GM21447 (cell line): ENCODE measurements at regions not wholly inside any gene's neighbourhood (a gene's known extent, or its start where the extent isn't known, plus 50 kb on each side); places are given as distances from the start of the nearest gene placed in this dataset.

Source experiments
- ATAC-seq: cut with Tn5 transposase; IDR thresholded peaks from one replicate; pipeline ENCODE4 v1.9.1; 2021; ENCODE audit not compliant: unreplicated experiment

DNA sequence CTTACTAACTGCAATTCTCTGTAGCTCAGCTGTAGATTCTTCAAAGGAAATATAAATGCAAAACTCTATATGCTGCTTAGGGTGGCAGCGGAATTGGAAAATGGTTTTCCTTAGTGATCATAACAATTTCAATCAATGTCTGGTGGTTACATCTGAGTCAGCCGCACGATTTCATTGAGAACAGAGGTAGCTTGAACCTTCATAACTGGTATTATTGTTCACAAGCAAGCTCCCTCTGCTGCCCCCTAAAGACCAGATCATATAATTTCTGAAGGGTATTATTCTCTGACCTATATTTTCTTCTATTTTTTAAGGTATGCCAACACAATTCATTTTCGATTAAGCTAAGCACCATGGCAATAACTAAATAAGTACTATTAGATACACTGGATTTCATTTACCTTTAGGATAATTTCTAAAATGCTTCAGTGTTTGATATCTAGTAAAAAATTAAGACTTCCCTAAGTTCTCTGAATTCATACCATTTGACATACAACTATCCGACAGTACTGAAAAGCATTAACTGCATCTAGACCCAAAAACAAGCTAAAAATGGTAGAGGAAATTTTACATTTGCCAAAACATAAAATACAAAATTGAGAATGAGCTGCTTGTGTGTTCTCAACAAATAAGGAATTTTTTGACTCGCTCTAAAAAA is 181.1 kb upstream of the SPEF2 start:
- no peak for ATAC-seq

- ATAC-seq: no peak
These were observed 187.1 kb upstream of the SPEF2 start for GRCh38 chr5:35430381-35431162.

DNA sequence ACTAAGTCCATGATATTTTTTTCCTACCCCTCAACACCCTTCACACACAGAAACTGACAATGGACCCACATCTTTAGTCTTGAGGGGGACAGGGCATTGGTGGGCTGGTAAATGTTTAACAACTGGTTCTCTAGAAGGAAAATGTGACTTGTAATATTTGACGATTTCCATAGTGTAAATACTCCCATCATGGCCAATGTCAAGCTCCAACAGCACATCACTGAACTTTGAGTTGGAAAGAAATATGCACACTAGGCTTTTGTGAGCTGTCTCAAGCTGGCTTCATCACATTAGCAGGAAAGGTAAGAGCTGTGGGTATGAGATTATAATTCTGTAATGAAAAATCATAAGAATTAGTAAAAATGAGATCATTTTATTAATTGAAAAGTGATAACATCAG is 189.9 kb upstream of the PRLR start:
- no peak for ATAC-seq

GRCh38 chr5:35417040-35417439 is 186.8 kb upstream of the PRLR start:
- no peak for ATAC-seq

- ATAC-seq: no peak
These were observed 186.1 kb upstream of the PRLR start for GRCh38 chr5:35416217-35416988.

DNA sequence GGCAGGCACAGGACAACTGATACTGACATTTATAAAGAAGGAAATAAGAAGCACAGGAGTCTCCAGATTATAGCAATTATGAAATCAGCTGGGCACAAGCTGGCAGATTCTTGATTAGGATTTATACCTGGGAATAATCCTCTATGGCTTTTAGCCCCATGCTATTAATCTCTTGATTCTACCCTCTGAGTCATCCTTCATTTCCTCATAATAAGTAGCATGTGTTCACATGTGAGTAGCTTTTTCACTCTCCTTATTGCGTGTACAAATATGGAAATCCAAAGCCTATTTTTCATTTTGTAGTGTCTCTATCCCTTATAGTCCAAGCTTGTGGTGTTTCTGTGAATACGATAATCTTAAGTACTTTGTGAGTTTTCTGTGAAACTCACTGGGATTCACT is 185.0 kb upstream of the PRLR start:
- no peak for ATAC-seq

- no peak for ATAC-seq
These were observed 179.1 kb upstream of the PRLR start for GRCh38 chr5:35409361-35409760.

- ATAC-seq: no peak
These were observed 177.9 kb upstream of the PRLR start for GRCh38 chr5:35408146-35408545.

- no peak for ATAC-seq
These were observed 177.4 kb upstream of the PRLR start for GRCh38 chr5:35407697-35408096.

DNA sequence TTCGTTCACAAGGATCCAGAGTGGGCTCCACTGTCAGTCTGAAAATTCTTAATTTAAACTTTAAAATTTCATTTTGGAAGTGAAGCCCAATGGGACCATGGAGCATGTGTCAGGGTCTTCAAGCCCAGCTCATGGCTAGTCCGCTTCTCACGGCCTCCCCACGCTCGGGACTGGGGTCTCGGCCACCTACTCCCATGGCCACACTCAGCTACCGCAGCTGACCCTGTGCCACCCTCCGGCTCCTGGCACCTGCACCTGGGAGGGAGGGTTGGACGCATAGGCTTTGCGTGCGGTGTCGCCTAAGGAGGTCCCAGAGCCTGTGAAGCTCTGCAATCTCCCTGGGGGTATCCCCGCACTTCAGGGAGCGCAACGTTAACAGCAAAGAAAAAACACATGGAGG is 175.7 kb upstream of the PRLR start:
- ATAC-seq: no peak

DNA sequence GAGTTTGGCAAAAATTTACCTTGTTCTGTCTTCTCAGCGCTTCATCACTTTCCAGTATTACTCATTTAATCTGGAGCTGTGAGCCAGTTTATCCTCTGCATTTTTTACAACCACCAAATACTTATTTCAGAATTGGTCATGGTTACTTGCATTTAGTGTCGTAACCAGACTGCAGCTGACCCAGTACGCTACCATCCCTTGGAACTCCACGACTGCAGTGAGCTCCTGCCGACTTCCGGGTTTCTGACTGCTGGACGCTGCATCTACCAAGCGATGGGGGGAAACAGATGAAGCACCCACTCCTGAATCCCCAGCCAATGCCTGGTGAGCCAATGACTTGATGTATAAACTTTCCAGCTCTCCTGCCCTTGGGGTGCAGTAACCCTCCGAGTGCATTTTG is 174.4 kb upstream of the PRLR start:
- no peak for ATAC-seq

GRCh38 chr5:35393901-35394300 is 163.6 kb upstream of the PRLR start:
- ATAC-seq: no peak

- ATAC-seq: no peak
These were observed 154.4 kb upstream of the PRLR start for GRCh38 chr5:35384658-35385057.

DNA sequence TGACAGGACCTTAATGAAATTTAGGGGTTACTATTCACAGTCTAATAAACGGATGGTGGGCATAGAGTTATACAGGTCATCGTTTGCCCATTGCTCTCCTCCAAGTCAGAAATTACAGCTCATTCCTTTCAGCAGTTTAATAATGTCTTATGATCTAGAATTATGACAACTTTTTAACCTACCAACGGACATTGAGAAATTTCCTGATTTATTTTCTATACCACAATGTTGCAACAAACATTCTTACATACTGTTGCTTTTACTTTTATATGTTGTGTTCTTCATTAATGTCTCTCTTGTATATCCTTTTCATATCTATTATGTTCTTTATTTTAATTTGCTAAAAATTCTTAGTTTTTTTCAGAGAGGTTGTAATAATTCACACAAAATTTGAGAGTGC is 152.8 kb upstream of the PRLR start:
- ATAC-seq: no peak

DNA sequence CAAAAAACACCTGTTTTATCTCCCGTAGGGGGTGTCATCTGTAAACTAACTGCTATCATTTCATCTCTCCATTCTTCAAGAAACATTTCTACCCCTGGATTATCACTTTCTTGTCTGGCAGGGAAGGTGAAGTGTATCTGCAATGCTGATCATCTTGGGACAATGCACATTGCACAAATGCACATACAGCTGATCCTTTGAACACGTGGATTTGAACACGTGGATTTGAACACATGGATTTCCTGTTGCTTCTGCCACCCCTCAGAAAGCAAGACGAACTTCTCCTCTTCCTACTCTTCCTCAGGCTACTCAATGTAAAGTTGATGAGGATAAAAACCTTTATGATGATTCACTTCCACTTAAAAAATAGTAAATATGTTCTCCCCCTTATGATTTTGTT is 147.4 kb upstream of the PRLR start:
- ATAC-seq: no peak

- no peak for ATAC-seq
These were observed 144.3 kb upstream of the PRLR start for GRCh38 chr5:35374584-35374983.

DNA sequence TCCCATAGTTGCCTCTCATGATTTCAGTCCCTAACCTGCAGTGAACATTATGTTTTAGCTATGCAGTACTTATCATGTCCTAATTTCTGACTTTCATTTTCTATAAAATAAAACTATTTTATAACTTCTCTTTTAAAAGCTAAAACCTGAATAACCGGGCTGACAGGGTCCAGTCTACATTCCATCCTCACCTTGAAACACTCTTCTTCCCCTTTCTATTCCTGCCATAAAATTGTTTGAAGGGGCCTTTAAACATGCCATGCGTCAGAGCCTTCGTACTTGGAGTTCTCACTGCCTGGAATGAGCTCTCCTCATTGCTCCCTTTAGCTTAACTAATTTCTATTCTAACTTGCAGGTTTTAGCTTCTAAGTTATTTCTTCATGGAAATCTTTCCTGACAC is 143.0 kb upstream of the PRLR start:
- ATAC-seq: no peak

GRCh38 chr5:35372482-35372881 is 142.2 kb upstream of the PRLR start:
- ATAC-seq: no peak

- no peak for ATAC-seq
These were observed 141.7 kb upstream of the PRLR start for GRCh38 chr5:35371951-35372426.

- ATAC-seq: no peak
These were observed 140.6 kb upstream of the PRLR start for GRCh38 chr5:35370871-35371270.

DNA sequence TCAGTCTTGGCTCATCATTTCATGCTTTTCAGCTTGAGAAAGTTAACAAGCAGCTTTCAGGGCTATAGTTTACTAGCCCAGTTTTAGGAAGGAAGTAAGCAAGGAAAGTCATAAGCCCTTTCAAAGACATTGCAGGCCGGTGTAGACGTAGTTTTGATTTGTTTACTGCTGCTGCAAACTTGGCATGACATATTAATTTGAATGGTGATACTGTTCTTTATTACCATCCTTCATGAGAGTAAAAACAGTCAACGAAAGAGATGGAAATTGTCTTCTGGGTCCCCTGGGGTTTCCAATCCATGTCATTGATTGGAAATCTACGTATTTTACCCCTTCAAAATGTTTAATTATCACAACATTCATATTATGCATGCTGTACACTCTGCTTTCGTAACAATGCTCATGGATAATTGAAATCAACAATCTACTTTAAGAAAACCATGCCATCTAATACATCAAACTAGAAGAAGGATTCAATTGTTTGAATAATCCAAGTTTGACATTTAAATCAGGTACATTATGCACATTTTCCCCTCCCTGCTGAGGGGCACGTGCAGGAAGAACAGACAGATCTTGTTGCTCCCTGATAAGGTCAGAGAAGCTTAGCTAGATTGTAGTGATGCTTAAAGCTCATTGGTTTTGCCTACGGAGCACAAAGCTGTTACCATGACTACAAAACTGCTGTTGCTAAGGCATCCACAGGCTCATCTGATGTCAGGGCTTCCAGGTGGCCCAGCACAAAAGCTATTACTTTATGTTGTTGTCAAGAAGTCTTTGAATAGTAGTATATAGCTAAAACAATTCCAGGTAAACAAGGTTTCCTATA is 139.9 kb upstream of the PRLR start:
- ATAC-seq: no peak
